ENCODE measurements at regions not wholly inside any gene's neighbourhood (a gene's known extent, or its start where the extent isn't known, plus 50 kb on each side); places are given as distances from the start of the nearest gene placed in this dataset.
A peak's percentile ranks its signal among the peaks of the same experiment; 100 is the strongest.
"Not testable (repeated sequence)": the region's sequence is repeated elsewhere in the genome, so short reads cannot be mapped to it uniquely, and the experiment has no call there.

DNA sequence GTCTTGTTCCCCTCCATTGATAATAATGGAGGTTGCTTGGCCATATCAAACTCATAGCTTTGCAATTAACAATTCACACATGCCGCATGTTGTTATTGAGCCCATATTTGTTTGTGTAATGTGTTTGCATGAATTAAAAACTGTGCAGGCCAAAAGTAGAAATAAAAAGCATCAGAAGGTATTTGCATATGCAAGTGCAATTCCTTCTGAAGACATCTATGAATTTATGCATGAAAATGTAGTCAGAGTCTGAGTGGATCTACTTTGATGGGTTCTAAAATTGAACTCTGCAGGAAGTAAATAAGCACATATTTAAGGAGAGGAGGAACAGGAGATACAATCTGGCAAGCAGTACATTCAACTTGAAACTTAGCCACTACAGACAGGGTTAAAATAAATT is 1004.6 kb upstream of the WWC1 start:
- Histone ChIP-seq H3K27me3 (ENCODE audit: control insufficient read depth, insufficient read depth, low read length) (no peaks in the 10 kb centered on the region), H3K27ac (ENCODE audit: low read length) (no peak overlapping the region), H3K4me3 (ENCODE audit: low read length) (no peak overlapping the region), H3K9me3 (ENCODE audit: control insufficient read depth, insufficient read depth, low read length) (no peaks in the 10 kb centered on the region), H3K4me1 (ENCODE audit: control insufficient read depth, insufficient read depth, low read length) (0 out of 2 replicates have a peak, but pooled peaks cover 2% of the 10 kb centered on the region), H3K36me3 (ENCODE audit: control insufficient read depth, insufficient read depth, low read length) (no peaks in the 10 kb centered on the region)
- WGBS (ENCODE audit: insufficient coverage, insufficient read length) = no CpG with 5 or more reads among the region's 1 CpG
- no peak for DNase-seq (ENCODE audit: low read depth, low spot score)

DNA sequence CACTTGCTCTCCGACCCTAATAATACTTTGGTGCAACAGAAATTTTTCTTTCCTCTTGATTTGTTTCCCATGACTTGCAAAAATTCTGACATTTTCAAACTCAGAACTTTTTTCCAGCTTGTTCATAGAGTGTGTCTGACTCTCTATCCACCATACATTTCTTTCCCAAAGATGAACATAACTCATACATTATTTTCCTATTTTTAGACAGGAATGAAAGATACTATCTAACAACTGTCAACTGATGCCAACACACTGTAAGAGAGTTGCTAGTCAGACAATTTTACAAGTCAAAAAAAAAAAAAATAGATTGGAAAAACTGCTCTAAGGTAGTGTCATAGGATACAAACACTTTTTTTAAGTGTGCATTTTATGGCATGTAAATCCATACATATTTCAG is 1001.0 kb upstream of the WWC1 start:
- no peak overlapping the region for H3K27ac ChIP-seq (ENCODE audit: low read length)
- H3K36me3 ChIP-seq (ENCODE audit: control insufficient read depth, insufficient read depth, low read length) = no peaks in the 10 kb centered on the region
- H3K9me3 ChIP-seq (ENCODE audit: control insufficient read depth, insufficient read depth, low read length) = no peaks in the 10 kb centered on the region
- no peak overlapping the region for H3K4me3 ChIP-seq (ENCODE audit: low read length)
- whole genome bisulfite sequencing (ENCODE audit: insufficient coverage, insufficient read length) = no CpG with 5 or more reads among the region's 1 CpG
- no peak for DNase-seq (ENCODE audit: low read depth, low spot score)
- H3K27me3 ChIP-seq (ENCODE audit: control insufficient read depth, insufficient read depth, low read length) = no peaks in the 10 kb centered on the region
- peaks cover 4% of the 10 kb centered on the region; the same call in 1 of the 2 replicates for H3K4me1 ChIP-seq (ENCODE audit: control insufficient read depth, insufficient read depth, low read length)

DNA sequence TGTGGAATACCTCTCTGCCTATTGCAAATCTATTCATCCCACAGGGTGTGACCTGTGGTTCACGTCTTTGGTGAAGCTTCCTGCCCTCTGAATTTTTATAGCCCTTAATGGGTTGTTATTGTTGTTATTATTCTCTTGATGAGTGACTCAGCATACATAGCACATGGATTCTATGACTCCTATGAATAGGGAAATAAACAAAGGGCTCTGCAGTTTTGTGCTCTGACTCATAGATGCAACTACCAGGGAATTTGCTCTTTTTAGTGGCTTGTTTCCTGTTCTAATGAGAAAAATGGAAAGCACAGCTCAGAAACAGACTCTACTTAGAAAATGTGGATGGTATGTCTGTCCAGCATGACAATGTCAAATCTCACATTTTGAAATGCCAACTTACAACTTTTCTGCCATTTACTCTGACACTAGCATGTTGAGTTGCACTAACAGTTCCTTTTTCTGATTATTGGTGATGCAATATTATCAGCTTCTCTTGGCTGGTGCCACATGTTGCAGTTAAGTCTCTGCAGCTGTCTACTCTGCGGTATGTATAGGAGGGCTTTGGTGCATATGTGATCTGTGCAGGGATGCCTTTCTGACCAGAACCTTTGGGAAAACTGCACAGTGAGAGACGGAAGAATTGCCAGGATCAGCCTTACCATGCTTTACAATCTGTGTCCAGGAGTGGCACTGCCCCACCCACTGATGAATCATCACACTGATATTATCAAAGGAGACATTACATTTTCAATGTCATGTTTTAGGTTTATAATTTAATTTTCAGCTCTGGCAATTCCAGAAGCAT is 996.4 kb upstream of the WWC1 start:
- WGBS (ENCODE audit: insufficient coverage, insufficient read length) = no CpG with 5 or more reads among the region's 3 CpGs
- DNase-seq (ENCODE audit: low read depth, low spot score) = peak; percentile 33
- Histone ChIP-seq H3K4me1 (ENCODE audit: control insufficient read depth, insufficient read depth, low read length) (peaks cover 6% of the 10 kb centered on the region; the same call in 1 of the 2 replicates), H3K27me3 (ENCODE audit: control insufficient read depth, insufficient read depth, low read length) (no peaks in the 10 kb centered on the region), H3K9me3 (ENCODE audit: control insufficient read depth, insufficient read depth, low read length) (no peaks in the 10 kb centered on the region), H3K36me3 (ENCODE audit: control insufficient read depth, insufficient read depth, low read length) (no peaks in the 10 kb centered on the region), H3K27ac (ENCODE audit: low read length) (no peak overlapping the region), H3K4me3 (ENCODE audit: low read length) (no peak overlapping the region)

DNA sequence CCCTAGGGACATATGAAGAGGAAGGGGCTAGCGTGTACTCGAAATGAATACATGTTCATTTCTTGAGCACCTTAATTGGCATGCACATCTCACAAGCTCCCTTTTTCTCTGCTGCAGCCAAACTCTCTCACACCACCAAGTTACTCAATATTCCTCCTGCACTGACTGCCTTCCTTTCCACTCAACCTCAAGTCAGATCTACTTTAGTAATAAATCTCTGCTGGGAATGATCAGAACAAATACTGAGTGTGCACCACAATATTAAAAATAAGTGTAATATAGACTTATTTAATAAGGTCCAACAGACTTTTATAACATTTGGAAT is 995.8 kb upstream of the WWC1 start:
- H3K27me3 ChIP-seq (ENCODE audit: control insufficient read depth, insufficient read depth, low read length) = no peaks in the 10 kb centered on the region
- H3K4me1 ChIP-seq (ENCODE audit: control insufficient read depth, insufficient read depth, low read length) = peaks cover 6% of the 10 kb centered on the region; the same call in 1 of the 2 replicates
- no peaks in the 10 kb centered on the region for H3K9me3 ChIP-seq (ENCODE audit: control insufficient read depth, insufficient read depth, low read length)
- no peaks in the 10 kb centered on the region for H3K36me3 ChIP-seq (ENCODE audit: control insufficient read depth, insufficient read depth, low read length)
- H3K4me3 ChIP-seq (ENCODE audit: low read length) = no peak overlapping the region
- WGBS (ENCODE audit: insufficient coverage, insufficient read length) = no CpG with 5 or more reads among the region's 2 CpGs
- H3K27ac ChIP-seq (ENCODE audit: low read length) = no peak overlapping the region
- DNase-seq (ENCODE audit: low read depth, low spot score) = no peak

GRCh38 chr5:167296066-167296465 is 995.4 kb upstream of the WWC1 start:
- Histone ChIP-seq H3K27ac (ENCODE audit: low read length) (no peak overlapping the region), H3K36me3 (ENCODE audit: control insufficient read depth, insufficient read depth, low read length) (no peaks in the 10 kb centered on the region), H3K4me1 (ENCODE audit: control insufficient read depth, insufficient read depth, low read length) (peaks cover 6% of the 10 kb centered on the region; the same call in 1 of the 2 replicates), H3K9me3 (ENCODE audit: control insufficient read depth, insufficient read depth, low read length) (no peaks in the 10 kb centered on the region), H3K27me3 (ENCODE audit: control insufficient read depth, insufficient read depth, low read length) (no peaks in the 10 kb centered on the region), H3K4me3 (ENCODE audit: low read length) (no peak overlapping the region)
- DNase-seq (ENCODE audit: low read depth, low spot score) = no peak
- WGBS (ENCODE audit: insufficient coverage, insufficient read length) = no CpG with 5 or more reads among the region's 5 CpGs

DNA sequence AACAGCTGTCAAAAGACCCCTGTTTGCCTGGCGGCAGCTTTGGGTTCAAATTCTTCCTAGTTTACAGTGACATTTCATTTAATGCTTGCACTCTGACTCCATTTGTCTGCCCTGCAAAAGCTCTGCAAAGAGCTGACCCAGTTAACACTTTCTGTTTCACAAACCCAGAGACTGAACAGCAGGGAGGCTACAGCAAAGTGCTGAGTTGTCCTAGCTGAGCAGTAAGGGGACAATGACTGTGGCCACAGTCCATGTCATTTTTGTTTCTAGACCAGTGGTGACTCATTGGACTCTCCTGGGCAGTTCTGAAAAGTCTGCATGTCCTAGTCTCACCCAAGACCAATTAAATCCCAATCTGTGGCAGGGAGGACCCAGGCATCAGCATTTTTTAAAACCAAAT is 994.8 kb upstream of the WWC1 start:
- no CpG with 5 or more reads among the region's 1 CpG for WGBS (ENCODE audit: insufficient coverage, insufficient read length)
- Histone ChIP-seq H3K4me3 (ENCODE audit: low read length) (no peak overlapping the region), H3K9me3 (ENCODE audit: control insufficient read depth, insufficient read depth, low read length) (no peaks in the 10 kb centered on the region), H3K4me1 (ENCODE audit: control insufficient read depth, insufficient read depth, low read length) (peaks cover 6% of the 10 kb centered on the region; the same call in 1 of the 2 replicates), H3K27ac (ENCODE audit: low read length) (no peak overlapping the region), H3K36me3 (ENCODE audit: control insufficient read depth, insufficient read depth, low read length) (no peaks in the 10 kb centered on the region), H3K27me3 (ENCODE audit: control insufficient read depth, insufficient read depth, low read length) (no peaks in the 10 kb centered on the region)
- no peak for DNase-seq (ENCODE audit: low read depth, low spot score)

DNA sequence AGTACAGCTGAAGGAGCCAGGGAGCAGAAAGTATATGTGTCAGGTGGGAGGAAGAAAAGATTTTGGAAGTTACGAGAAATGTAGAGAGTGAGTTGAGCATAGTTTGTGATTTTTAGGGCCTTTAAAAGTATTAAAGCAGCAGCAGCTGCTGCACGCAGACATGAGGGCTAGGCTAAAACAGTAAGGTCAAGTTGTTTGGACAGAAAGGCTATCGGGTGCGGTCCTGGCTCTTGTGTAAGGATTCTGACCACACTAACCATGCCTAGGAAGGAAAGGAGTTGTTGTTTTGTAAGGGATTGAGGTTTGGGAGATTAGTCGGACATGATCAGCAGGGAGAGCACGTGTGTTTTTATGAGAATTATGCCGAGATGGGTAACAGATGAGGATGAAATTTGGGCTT is 991.6 kb upstream of the WWC1 start:
- not testable (repeated sequence) for H3K4me3 ChIP-seq (ENCODE audit: low read length); DNase-seq (ENCODE audit: low read depth, low spot score); H3K27me3 ChIP-seq (ENCODE audit: control insufficient read depth, insufficient read depth, low read length); H3K9me3 ChIP-seq (ENCODE audit: control insufficient read depth, insufficient read depth, low read length); H3K4me1 ChIP-seq (ENCODE audit: control insufficient read depth, insufficient read depth, low read length); H3K27ac ChIP-seq (ENCODE audit: low read length); H3K36me3 ChIP-seq (ENCODE audit: control insufficient read depth, insufficient read depth, low read length)
- 100% methylated on average over 1 of the region's 7 CpGs for WGBS (ENCODE audit: insufficient coverage, insufficient read length)

DNA sequence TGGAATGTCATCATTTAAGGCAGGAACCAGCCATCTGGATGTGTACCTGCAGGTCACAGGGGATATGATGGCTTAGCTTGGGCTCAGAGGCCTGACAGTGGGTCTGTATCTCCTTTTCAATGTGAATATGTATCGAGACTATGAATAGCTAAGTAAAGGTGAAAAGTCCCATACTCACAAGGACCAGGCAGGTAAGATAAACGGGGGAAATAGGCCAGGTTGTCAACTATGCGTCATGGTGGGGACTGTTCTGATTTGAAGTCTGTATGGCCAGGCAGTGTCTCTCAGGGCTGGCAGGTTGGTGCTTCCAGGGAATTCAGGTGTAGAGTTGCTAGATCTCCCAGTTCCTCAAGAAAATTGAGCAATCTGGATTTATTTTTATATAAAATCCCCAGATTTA is 987.9 kb upstream of the WWC1 start:
- DNase-seq (ENCODE audit: low read depth, low spot score) = no peak
- H3K27me3 ChIP-seq (ENCODE audit: control insufficient read depth, insufficient read depth, low read length) = no peaks in the 10 kb centered on the region
- no peak overlapping the region for H3K4me3 ChIP-seq (ENCODE audit: low read length)
- H3K9me3 ChIP-seq (ENCODE audit: control insufficient read depth, insufficient read depth, low read length) = no peaks in the 10 kb centered on the region
- WGBS (ENCODE audit: insufficient coverage, insufficient read length) = no CpG with 5 or more reads among the region's 3 CpGs
- H3K36me3 ChIP-seq (ENCODE audit: control insufficient read depth, insufficient read depth, low read length) = no peaks in the 10 kb centered on the region
- H3K27ac ChIP-seq (ENCODE audit: low read length) = no peak overlapping the region
- H3K4me1 ChIP-seq (ENCODE audit: control insufficient read depth, insufficient read depth, low read length) = peaks cover 10% of the 10 kb centered on the region

DNA sequence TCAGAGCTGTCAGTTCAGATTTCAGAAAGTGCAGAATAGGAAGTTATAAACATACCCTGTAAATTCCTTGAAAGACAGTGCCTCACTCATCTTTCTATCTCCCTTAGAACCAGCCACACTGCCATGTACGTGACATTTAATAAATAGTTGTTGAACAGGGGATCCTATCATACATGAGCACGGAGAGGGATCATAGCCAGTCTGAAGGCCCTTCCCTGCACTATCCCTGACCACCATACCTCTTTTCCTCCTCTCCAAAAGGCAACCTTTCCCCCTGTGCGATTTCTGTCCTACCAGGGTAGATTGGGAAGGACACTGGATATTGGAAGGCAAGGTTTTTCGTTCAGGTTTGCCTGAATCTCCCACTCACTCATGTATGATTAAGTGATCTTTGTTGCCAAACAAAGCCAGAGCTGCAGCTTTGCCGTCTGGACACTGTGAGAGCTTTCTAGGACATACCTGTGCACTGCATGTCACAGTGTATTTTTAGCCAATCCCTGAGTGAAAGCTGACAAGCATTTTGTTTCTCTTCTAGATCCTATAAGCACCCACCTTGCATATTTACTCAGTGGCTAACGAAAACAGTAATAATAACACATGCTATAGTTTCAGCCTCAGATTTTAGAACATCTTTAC is 986.5 kb upstream of the WWC1 start:
- Histone ChIP-seq H3K27ac (ENCODE audit: low read length) (no peak overlapping the region), H3K36me3 (ENCODE audit: control insufficient read depth, insufficient read depth, low read length) (no peaks in the 10 kb centered on the region), H3K4me3 (ENCODE audit: low read length) (no peak overlapping the region), H3K9me3 (ENCODE audit: control insufficient read depth, insufficient read depth, low read length) (no peaks in the 10 kb centered on the region), H3K4me1 (ENCODE audit: control insufficient read depth, insufficient read depth, low read length) (peaks cover 10% of the 10 kb centered on the region), H3K27me3 (ENCODE audit: control insufficient read depth, insufficient read depth, low read length) (no peaks in the 10 kb centered on the region)
- no CpG with 5 or more reads among the region's 6 CpGs for WGBS (ENCODE audit: insufficient coverage, insufficient read length)
- no peak for DNase-seq (ENCODE audit: low read depth, low spot score)

DNA sequence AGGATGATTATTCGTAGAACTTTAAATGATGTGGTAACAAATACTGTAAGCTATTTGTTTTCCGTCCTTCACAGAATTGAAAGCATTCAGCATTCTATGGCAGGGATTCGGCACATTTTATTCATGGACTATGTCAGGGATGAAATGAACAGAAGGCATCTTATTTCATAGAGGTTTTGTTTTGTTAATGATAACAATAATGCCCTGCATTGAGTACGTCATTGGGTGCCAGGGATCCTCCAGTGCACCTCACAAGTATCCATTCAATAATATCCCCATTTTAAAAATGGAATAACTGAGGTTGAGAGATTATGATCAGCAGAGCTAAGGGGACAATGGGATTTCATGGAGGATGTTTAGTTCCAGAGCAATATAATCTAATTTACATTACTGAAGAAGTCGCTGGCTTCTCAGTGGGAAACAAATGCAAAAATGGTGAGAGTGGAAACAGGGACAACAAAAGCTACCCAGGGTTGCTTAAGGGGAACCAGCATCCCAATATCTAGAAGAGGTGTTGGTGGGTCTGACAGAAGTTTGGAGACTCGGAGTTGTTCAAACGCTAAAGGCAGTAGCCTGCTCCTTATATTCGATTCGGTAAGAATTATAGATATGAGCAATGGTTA is 985.7 kb upstream of the WWC1 start:
- H3K9me3 ChIP-seq (ENCODE audit: control insufficient read depth, insufficient read depth, low read length) = no peaks in the 10 kb centered on the region
- WGBS (ENCODE audit: insufficient coverage, insufficient read length) = no CpG with 5 or more reads among the region's 9 CpGs
- H3K4me1 ChIP-seq (ENCODE audit: control insufficient read depth, insufficient read depth, low read length) = peaks cover 10% of the 10 kb centered on the region
- H3K4me3 ChIP-seq (ENCODE audit: low read length) = no peak overlapping the region
- no peaks in the 10 kb centered on the region for H3K36me3 ChIP-seq (ENCODE audit: control insufficient read depth, insufficient read depth, low read length)
- no peak for DNase-seq (ENCODE audit: low read depth, low spot score)
- H3K27ac ChIP-seq (ENCODE audit: low read length) = no peak overlapping the region
- no peaks in the 10 kb centered on the region for H3K27me3 ChIP-seq (ENCODE audit: control insufficient read depth, insufficient read depth, low read length)
